Endothelial cell (in vitro differentiated cells): ENCODE measurements at regions not wholly inside any gene's neighbourhood (a gene's known extent, or its start where the extent isn't known, plus 50 kb on each side); places are given as distances from the start of the nearest gene placed in this dataset.

Experiments used
- DNase-seq: peaks from one replicate; pipeline ENCODE4 v3.0.0; 2021; ENCODE audit warnings: low spot score
- H3K27ac Mint-ChIP-seq: one replicate; pipeline ENCODE4 v1.8.0; 2021; ENCODE audit warnings: mixed read lengths, inconsistent platforms; ENCODE audit not compliant: unreplicated experiment
- H3K27me3 Mint-ChIP-seq: one replicate; pipeline ENCODE4 v1.8.0; 2021; ENCODE audit warnings: mild to moderate bottlenecking, moderate library complexity, mixed read lengths, inconsistent platforms; ENCODE audit not compliant: unreplicated experiment
- H3K36me3 Mint-ChIP-seq: one replicate; pipeline ENCODE4 v1.8.0; 2021; ENCODE audit warnings: mild to moderate bottlenecking, low read depth, mixed read lengths, inconsistent platforms; ENCODE audit not compliant: unreplicated experiment
- H3K4me1 Mint-ChIP-seq: one replicate; pipeline ENCODE4 v1.8.0; 2021; ENCODE audit warnings: mild to moderate bottlenecking, mixed read lengths, inconsistent platforms; ENCODE audit not compliant: unreplicated experiment
- H3K4me3 Mint-ChIP-seq: one replicate; pipeline ENCODE4 v1.8.0; 2021; ENCODE audit warnings: mild to moderate bottlenecking, mixed read lengths, inconsistent platforms; ENCODE audit not compliant: unreplicated experiment
- H3K9me3 Mint-ChIP-seq: one replicate; pipeline ENCODE4 v1.8.0; 2021; ENCODE audit warnings: mixed read lengths, inconsistent platforms; ENCODE audit not compliant: unreplicated experiment
- CTCF ChIP-seq: fragments of 200-600 bp; sonication (generic); IDR thresholded peaks from one replicate; pipeline ENCODE4 v1.5.0; 2021; ENCODE audit warnings: antibody characterized with exemption; ENCODE audit not compliant: unreplicated experiment

GRCh38 chr5:20215257-20215656, 227.3 kb upstream of the CDH18 start:
- Mint-ChIP-seq H3K36me3 (no peaks in the 10 kb centered on the region), H3K27me3 (peaks cover 1% of the 10 kb centered on the region)

GRCh38 chr5:20213803-20214202, 225.8 kb upstream of the CDH18 start:
- peaks cover 1% of the 10 kb centered on the region for H3K27me3 Mint-ChIP-seq
- no peaks in the 10 kb centered on the region for H3K36me3 Mint-ChIP-seq
- no peaks in the 10 kb centered on the region for H3K4me1 Mint-ChIP-seq
- TF ChIP-seq CTCF = no peak
- no peak overlapping the region for H3K4me3 Mint-ChIP-seq
- DNase-seq = no peak
- H3K9me3 Mint-ChIP-seq = no peaks in the 10 kb centered on the region
- no peak overlapping the region for H3K27ac Mint-ChIP-seq

More at GRCh38 chr5:20215257-20215656, 227.3 kb upstream of the CDH18 start:
- Mint-ChIP-seq H3K27ac (no peak overlapping the region), H3K4me1 (no peaks in the 10 kb centered on the region), H3K9me3 (no peaks in the 10 kb centered on the region), H3K4me3 (no peak overlapping the region)
- TF ChIP-seq CTCF = no peak
- DNase-seq = no peak

- Mint-ChIP-seq H3K4me1 (no peaks in the 10 kb centered on the region), H3K9me3 (no peaks in the 10 kb centered on the region), H3K27ac (no peak overlapping the region), H3K27me3 (peaks cover 1% of the 10 kb centered on the region), H3K36me3 (no peaks in the 10 kb centered on the region), H3K4me3 (no peak overlapping the region)
- TF ChIP-seq CTCF = no peak
- DNase-seq = no peak
These were observed 224.7 kb upstream of the CDH18 start for GRCh38 chr5:20212701-20213100.

- Mint-ChIP-seq H3K27me3 (no peaks in the 10 kb centered on the region), H3K27ac (no peak overlapping the region), H3K36me3 (no peaks in the 10 kb centered on the region), H3K4me1 (no peaks in the 10 kb centered on the region), H3K9me3 (no peaks in the 10 kb centered on the region), H3K4me3 (no peak overlapping the region)
- DNase-seq = no peak
- TF ChIP-seq CTCF = no peak
These were observed 178.5 kb upstream of the CDH18 start for GRCh38 chr5:20166456-20166855.

- Mint-ChIP-seq H3K36me3 (no peaks in the 10 kb centered on the region), H3K9me3 (no peaks in the 10 kb centered on the region), H3K27me3 (no peaks in the 10 kb centered on the region), H3K4me1 (no peaks in the 10 kb centered on the region), H3K4me3 (no peak overlapping the region), H3K27ac (no peak overlapping the region)
- DNase-seq = no peak
- TF ChIP-seq CTCF = no peak
These were observed 170.0 kb upstream of the CDH18 start for GRCh38 chr5:20158006-20158405.
